ENCODE measurements at regions not wholly inside any gene's neighbourhood (a gene's known extent, or its start where the extent isn't known, plus 50 kb on each side); places are given as distances from the start of the nearest gene placed in this dataset.
"Not testable (repeated sequence)": the region's sequence is repeated elsewhere in the genome, so short reads cannot be mapped to it uniquely, and the experiment has no call there.

GRCh38 chr2:35116151-35116550, 1239.4 kb upstream of the CRIM1 start:
- intact Hi-C loops (cut with DNase I): no loop called here
- DNase-seq (no peak), ATAC-seq (no peak)
- no peaks in the 10 kb centered on the region for H3K27me3 ChIP-seq
- no peak overlapping the region for H3K27ac ChIP-seq
- H3K4me3 ChIP-seq: no peak overlapping the region
- TF ChIP-seq POLR2A (IDR thresholded peaks at IDR 0.05) (no peak), CTCF (IDR thresholded peaks at IDR 0.05) (no peak)
- peaks cover 0 to 18% (median 0%) of the 10 kb centered on the region in 12 donors for H3K9me3 ChIP-seq
- no peaks in the 10 kb centered on the region for H3K4me1 ChIP-seq
- no peaks in the 10 kb centered on the region for H3K36me3 ChIP-seq

- Histone ChIP-seq H3K4me1 (no peaks in the 10 kb centered on the region), H3K36me3 (no peaks in the 10 kb centered on the region), H3K9me3 (peaks cover 0 to 18% (median 0%) of the 10 kb centered on the region in 12 donors), H3K27me3 (no peaks in the 10 kb centered on the region), H3K4me3 (no peak overlapping the region), H3K27ac (no peak overlapping the region)
- ATAC-seq (no peak), DNase-seq (no peak)
- 47 to 63% (median 61%) methylated on average over 2 of the region's 2 CpGs for WGBS, 4 donors
- intact Hi-C loops (cut with DNase I): no loop called here
- TF ChIP-seq POLR2A (IDR thresholded peaks at IDR 0.05) (no peak), CTCF (IDR thresholded peaks at IDR 0.05) (no peak)
These were observed 1240.8 kb upstream of the CRIM1 start for GRCh38 chr2:35114765-35115164.

- peaks cover 0 to 11% (median 0%) of the 10 kb centered on the region in 12 donors for H3K9me3 ChIP-seq
- H3K4me3 ChIP-seq; ATAC-seq; intact Hi-C loops (cut with DNase I); DNase-seq; H3K27ac ChIP-seq; H3K27me3 ChIP-seq; H3K36me3 ChIP-seq; H3K4me1 ChIP-seq: not testable (repeated sequence)
- 72 to 88% (median 83%) methylated on average over 5 to 10 of the region's 10 CpGs for WGBS, 4 donors
These were observed 1243.2 kb upstream of the CRIM1 start for GRCh38 chr2:35112367-35112766.

- no peak overlapping the region for H3K27ac ChIP-seq
- 65 to 68% (median 66%) methylated on average over 1 of the region's 1 CpG for WGBS, 4 donors
- no peaks in the 10 kb centered on the region for H3K36me3 ChIP-seq
These were observed 1251.3 kb upstream of the CRIM1 start for GRCh38 chr2:35104309-35104708.

More at GRCh38 chr2:35104309-35104708, 1251.3 kb upstream of the CRIM1 start:
- Histone ChIP-seq H3K4me3 (no peak overlapping the region), H3K9me3 (peaks cover 0 to 10% (median 0%) of the 10 kb centered on the region in 12 donors), H3K4me1 (no peaks in the 10 kb centered on the region), H3K27me3 (no peaks in the 10 kb centered on the region)
- TF ChIP-seq POLR2A (IDR thresholded peaks at IDR 0.05) (no peak), CTCF (IDR thresholded peaks at IDR 0.05) (no peak)
- DNase-seq (no peak), ATAC-seq (no peak)
- intact Hi-C loops (cut with DNase I): no loop called here
